Panc1 (cell line): ENCODE measurements at regions not wholly inside any gene's neighbourhood (a gene's known extent, or its start where the extent isn't known, plus 50 kb on each side); places are given as distances from the start of the nearest gene placed in this dataset.

Experiments used
- ATAC-seq: fragments of 200-7000 bp; cut with Tn5 transposase; 2 replicates; pipeline ENCODE4 v1.9.1; 2020; ENCODE audit warnings: mild to moderate bottlenecking, moderate library complexity
- BruUV-seq: library from RNA; stranded (reverse); fragments of 400-500 nt; replicated peaks from 2 replicates; lab custom pipeline; 2021; lab: Mats Ljungman, UMichigan
- CTCF ChIA-PET: fragments of 300-600 bp; sonication (Branson Sonifier 250); formaldehyde crosslinking; loops from one replicate; lab custom pipeline; 2022; ENCODE audit warnings: antibody characterized with exemption; lab: Charles Lee
- POLR2A ChIA-PET: fragments of 300-600 bp; sonication (Branson Sonifier 250); formaldehyde crosslinking; loops from one replicate; lab custom pipeline; 2022; ENCODE audit warnings: antibody characterized with exemption; lab: Charles Lee
- DNase-seq: peaks from one replicate; pipeline ENCODE4 v3.0.0-alpha.2; 2010; ENCODE audit warnings: low read depth, low spot score
- H3K27ac ChIP-seq: 2 replicates; pipeline ENCODE4 v1.5.1; 2011; ENCODE audit warnings: mild to moderate bottlenecking, low read length, inconsistent platforms
- H3K27me3 ChIP-seq: fragments of 200-500 bp; sonication (Bioruptor generic); 2 replicates; pipeline ENCODE4 v1.6.0; 2014; ENCODE audit warnings: low read length, inconsistent platforms; ENCODE audit not compliant: control insufficient read depth, insufficient read depth
- H3K36me3 ChIP-seq: fragments of 200-500 bp; sonication (Bioruptor generic); 2 replicates; pipeline ENCODE4 v1.5.1; 2014; ENCODE audit warnings: inconsistent platforms, mild to moderate bottlenecking, low read length, moderate library complexity; ENCODE audit not compliant: control insufficient read depth, insufficient read depth
- H3K4me1 ChIP-seq: 2 replicates; pipeline ENCODE4 v1.5.1; 2011; ENCODE audit warnings: inconsistent platforms, mild to moderate bottlenecking, low read length, moderate library complexity; ENCODE audit not compliant: control insufficient read depth, insufficient read depth
- H3K4me3 ChIP-seq, 2 experiments: 2 replicates each; pipeline ENCODE4 v1.5.1; 2011 to 2012; ENCODE audit warnings: low read depth in 2 of 2, low read length in 2 of 2, mild to moderate bottlenecking in 2 of 2, inconsistent platforms in 1 of 2, moderate library complexity in 1 of 2
- H3K9me3 ChIP-seq: fragments of 200-500 bp; sonication (Bioruptor generic); 2 replicates; pipeline ENCODE4 v1.5.1; 2014; ENCODE audit warnings: low read depth, mild to moderate bottlenecking, inconsistent platforms, low read length, moderate library complexity; ENCODE audit not compliant: control insufficient read depth, insufficient read depth
- POLR2AphosphoS5 ChIP-seq: IDR thresholded peaks from 2 replicates; pipeline ENCODE4 v1.6.1; 2012; ENCODE audit warnings: mild to moderate bottlenecking, low read depth, low read length, moderate library complexity
- SIN3A ChIP-seq: IDR thresholded peaks from 2 replicates; pipeline ENCODE4 v1.6.1; 2012; ENCODE audit warnings: low read depth, mild to moderate bottlenecking, low read length, moderate library complexity, borderline replicate concordance; ENCODE audit not compliant: insufficient read depth
- TCF7L2 ChIP-seq: IDR thresholded peaks from 2 replicates; pipeline ENCODE4 v1.6.1; 2011; ENCODE audit warnings: mild to moderate bottlenecking, low read depth, low read length, inconsistent platforms
- in situ Hi-C: cut with HindIII; loops from 2 replicates; pipeline ENCODE4 v1.10.0; 2016; ENCODE audit warnings: low sequenced_read_pairs, low pct_unique_long_range_greater_than_20kb
- intact Hi-C: fragments of 100-400 bp; cut with micrococcal nuclease; formaldehyde crosslinking; loops from one replicate; pipeline ENCODE4 v1.10.0; 2022; ENCODE audit not compliant: unreplicated experiment
- TF ChIP-seq, protein P1 (sequence below), 2 experiments: IDR thresholded peaks; 2 replicates each; pipeline ENCODE4 v1.6.1; 2011 to 2012; ENCODE audit warnings: low read depth in 2 of 2, control low read depth in 1 of 2, low read length in 1 of 2, mild to moderate bottlenecking in 1 of 2, moderate library complexity in 1 of 2; ENCODE audit not compliant: insufficient read depth in 1 of 2
- TF ChIP-seq, protein P2 (sequence below): fragments of 450-650 bp; IDR thresholded peaks from 2 replicates; pipeline ENCODE4 v1.5.1; 2017; ENCODE audit warnings: mild to moderate bottlenecking

DNA sequence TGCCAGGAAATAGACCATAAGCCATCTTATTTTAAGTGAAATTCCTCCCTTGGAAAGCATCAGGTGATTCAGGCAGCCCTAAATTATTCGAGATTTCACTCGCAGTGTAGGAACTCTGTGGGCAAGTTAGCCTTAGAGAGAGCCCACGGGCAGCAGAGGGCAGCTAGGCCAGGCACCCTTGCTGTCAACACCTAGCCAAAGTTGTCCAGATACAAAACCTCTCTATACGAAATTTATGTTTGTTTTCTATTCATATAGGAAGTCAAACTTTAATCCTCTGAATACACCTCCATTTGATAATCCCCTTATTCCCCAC, 1043.5 kb downstream of the GATA3 start:
- intact Hi-C loops = no loop called here
- CTCF ChIA-PET = no interaction called here
- in situ Hi-C loops = no loop called here
- H3K9me3 ChIP-seq = no peaks in the 10 kb centered on the region
- BruUV-seq = no TSS peak
- no peak for ATAC-seq
- H3K27me3 ChIP-seq = no peaks in the 10 kb centered on the region
- DNase-seq = no peak
- H3K27ac ChIP-seq = no peak overlapping the region
- no peaks in the 10 kb centered on the region for H3K36me3 ChIP-seq
- POLR2A ChIA-PET = no interaction called here
- H3K4me3 ChIP-seq = no peak overlapping the region
- H3K4me1 ChIP-seq = no peaks in the 10 kb centered on the region
- TF ChIP-seq, protein P1, sequence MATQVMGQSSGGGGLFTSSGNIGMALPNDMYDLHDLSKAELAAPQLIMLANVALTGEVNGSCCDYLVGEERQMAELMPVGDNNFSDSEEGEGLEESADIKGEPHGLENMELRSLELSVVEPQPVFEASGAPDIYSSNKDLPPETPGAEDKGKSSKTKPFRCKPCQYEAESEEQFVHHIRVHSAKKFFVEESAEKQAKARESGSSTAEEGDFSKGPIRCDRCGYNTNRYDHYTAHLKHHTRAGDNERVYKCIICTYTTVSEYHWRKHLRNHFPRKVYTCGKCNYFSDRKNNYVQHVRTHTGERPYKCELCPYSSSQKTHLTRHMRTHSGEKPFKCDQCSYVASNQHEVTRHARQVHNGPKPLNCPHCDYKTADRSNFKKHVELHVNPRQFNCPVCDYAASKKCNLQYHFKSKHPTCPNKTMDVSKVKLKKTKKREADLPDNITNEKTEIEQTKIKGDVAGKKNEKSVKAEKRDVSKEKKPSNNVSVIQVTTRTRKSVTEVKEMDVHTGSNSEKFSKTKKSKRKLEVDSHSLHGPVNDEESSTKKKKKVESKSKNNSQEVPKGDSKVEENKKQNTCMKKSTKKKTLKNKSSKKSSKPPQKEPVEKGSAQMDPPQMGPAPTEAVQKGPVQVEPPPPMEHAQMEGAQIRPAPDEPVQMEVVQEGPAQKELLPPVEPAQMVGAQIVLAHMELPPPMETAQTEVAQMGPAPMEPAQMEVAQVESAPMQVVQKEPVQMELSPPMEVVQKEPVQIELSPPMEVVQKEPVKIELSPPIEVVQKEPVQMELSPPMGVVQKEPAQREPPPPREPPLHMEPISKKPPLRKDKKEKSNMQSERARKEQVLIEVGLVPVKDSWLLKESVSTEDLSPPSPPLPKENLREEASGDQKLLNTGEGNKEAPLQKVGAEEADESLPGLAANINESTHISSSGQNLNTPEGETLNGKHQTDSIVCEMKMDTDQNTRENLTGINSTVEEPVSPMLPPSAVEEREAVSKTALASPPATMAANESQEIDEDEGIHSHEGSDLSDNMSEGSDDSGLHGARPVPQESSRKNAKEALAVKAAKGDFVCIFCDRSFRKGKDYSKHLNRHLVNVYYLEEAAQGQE (IDR thresholded peaks at IDR 0.05; ENCODE audit: insufficient read depth in 1 of 2, low read depth in 2 of 2, low read length in 1 of 2) = no peak
- TF ChIP-seq POLR2AphosphoS5 (no peak), TCF7L2 (no peak), SIN3A (no peak)
- TF ChIP-seq, protein P2, sequence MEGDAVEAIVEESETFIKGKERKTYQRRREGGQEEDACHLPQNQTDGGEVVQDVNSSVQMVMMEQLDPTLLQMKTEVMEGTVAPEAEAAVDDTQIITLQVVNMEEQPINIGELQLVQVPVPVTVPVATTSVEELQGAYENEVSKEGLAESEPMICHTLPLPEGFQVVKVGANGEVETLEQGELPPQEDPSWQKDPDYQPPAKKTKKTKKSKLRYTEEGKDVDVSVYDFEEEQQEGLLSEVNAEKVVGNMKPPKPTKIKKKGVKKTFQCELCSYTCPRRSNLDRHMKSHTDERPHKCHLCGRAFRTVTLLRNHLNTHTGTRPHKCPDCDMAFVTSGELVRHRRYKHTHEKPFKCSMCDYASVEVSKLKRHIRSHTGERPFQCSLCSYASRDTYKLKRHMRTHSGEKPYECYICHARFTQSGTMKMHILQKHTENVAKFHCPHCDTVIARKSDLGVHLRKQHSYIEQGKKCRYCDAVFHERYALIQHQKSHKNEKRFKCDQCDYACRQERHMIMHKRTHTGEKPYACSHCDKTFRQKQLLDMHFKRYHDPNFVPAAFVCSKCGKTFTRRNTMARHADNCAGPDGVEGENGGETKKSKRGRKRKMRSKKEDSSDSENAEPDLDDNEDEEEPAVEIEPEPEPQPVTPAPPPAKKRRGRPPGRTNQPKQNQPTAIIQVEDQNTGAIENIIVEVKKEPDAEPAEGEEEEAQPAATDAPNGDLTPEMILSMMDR = no peak

DNA sequence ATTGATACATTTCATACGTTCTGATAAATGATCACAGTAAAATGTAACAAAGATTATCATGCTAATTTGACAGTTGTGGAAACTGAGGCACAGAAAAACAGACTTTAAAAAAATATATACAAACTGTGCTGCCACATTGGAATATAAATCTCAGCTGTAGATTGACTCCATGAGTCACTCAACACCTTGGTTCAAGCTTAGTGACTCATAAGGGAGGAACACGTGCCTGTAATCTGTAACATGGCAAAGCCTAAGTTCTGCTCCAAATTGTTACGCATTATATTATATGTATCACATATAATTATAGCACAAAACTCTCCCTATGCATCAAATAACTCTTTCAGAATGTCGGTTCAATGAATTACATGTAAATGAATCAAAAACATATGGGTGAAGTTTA, 1047.5 kb downstream of the GATA3 start:
- H3K9me3 ChIP-seq = no peaks in the 10 kb centered on the region
- in situ Hi-C loops = no loop called here
- ChIA-PET CTCF (no interaction called here), POLR2A (no interaction called here)
- ATAC-seq (no peak), DNase-seq (no peak)
- no peak overlapping the region for H3K27ac ChIP-seq
- TF ChIP-seq SIN3A = no peak
- TF ChIP-seq, protein P1 (IDR thresholded peaks at IDR 0.05; ENCODE audit: insufficient read depth in 1 of 2, low read depth in 2 of 2, low read length in 1 of 2) = no peak
- TF ChIP-seq, protein P2 = no peak
- TF ChIP-seq TCF7L2 = no peak
- TF ChIP-seq POLR2AphosphoS5 = no peak
- H3K4me3 ChIP-seq = no peak overlapping the region
- H3K4me1 ChIP-seq = no peaks in the 10 kb centered on the region
- no TSS peak for BruUV-seq
- no peaks in the 10 kb centered on the region for H3K36me3 ChIP-seq
- no peaks in the 10 kb centered on the region for H3K27me3 ChIP-seq
- intact Hi-C loops = no loop called here
